ENCODE measurements at regions not wholly inside any gene's neighbourhood (a gene's known extent, or its start where the extent isn't known, plus 50 kb on each side); places are given as distances from the start of the nearest gene placed in this dataset.
A peak's percentile ranks its signal among the peaks of the same experiment; 100 is the strongest.
"Not testable (repeated sequence)": the region's sequence is repeated elsewhere in the genome, so short reads cannot be mapped to it uniquely, and the experiment has no call there.

DNA sequence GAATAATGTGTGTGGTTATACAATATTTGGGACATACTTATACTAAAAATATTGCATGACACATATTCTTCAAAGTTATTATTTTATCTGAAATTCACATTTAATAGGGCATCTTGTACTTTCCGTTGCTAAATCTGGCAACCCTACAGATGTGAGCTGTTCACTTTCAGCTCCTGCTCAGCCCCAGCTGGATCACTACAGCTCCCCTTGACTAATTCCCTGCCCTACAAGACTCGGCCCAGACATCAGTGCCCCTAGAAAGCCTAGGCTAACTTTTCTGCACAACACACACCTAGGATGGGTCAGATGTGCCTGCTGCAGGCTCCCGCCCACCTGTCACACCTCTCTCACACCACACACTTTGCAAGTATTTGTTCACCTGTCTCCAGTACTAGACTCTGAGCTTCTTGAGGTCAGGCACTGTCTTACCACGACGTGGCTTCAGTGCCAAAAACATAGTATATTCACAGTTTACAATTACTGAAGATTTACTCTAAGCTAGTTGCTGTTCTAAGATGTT, 84.1 kb downstream of the PRR15 start:
- not testable (repeated sequence) for FAIRE-seq; DNase-seq (ENCODE audit: extremely low spot score, insufficient read length, low read depth)

DNA sequence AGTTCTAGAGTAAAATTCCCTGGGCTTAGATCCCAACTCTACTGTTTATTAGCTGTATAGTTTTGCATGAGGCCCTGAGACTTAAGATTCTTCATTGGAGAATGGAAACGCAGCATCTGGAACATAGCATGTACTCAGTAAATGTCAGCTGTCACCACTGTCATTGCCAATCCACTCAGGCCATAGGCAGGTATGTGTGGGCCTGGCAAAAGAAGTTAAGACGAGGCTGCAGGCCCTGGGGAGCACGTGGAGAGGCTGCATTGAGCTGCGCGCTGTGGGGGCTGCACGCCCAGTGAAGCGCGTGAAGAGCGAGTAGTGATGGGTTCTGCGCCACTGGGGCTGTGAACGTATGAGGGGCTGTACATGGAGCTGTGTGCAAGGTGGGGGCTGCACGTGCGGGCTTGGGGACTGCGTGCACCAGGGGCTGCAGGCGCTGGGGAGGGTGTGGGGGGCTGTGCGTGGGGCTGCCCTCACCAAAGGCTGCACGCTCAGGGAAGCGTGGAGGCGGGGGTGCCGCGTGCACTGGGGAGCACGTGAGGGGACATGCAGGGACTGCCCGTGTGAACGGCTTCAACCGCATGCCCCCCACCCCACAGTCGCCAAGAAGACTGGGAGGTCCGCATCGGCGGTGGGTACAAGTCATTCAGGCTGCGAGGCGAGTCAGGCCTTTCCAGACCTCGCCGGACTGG, 85.5 kb downstream of the PRR15 start:
- DNase-seq (ENCODE audit: extremely low spot score, insufficient read length, low read depth) (no peak), FAIRE-seq (no peak)

DNA sequence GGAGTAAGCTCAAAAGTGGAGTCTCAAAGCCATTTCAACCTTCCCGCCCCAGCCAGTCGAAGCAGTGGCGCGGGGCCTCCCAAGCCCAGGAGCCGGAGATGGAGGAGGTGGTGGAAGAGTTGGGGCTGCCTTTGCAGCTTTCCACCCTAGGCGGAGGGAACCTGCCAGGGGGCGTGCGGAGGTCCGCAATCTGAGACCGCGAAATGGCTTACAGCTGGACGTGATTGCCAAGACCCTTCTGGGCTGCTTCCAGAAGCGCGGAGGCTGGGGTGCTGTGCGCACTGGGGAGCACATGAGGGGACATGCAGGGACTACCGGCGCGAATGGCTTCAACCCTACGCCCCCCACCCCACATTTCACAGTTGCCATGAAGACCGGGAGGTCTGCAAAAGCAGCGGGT, 86.2 kb downstream of the PRR15 start:
- DNase-seq (ENCODE audit: extremely low spot score, insufficient read length, low read depth), result no peak
- FAIRE-seq, result no peak

DNA sequence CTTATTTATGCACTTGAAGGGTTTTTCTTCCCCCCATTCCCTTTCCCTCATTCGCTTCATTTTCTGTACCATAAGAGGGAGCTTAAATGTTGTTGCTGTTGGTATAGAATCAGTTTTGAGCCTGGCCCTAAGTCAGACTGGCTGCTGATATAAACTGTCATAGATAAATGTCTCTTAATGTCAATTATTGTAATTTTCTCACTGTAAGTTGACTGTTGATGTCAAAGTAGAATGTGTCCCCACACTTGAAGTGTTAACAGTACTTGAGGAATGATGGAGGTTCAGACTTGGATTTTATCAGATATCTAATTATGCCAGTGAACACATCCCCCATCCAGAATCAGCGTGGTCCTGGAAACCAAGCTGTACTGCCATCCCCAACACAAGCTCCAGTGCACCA, 87.8 kb downstream of the PRR15 start:
- DNase-seq (ENCODE audit: extremely low spot score, insufficient read length, low read depth) (no peak), FAIRE-seq (no peak)

DNA sequence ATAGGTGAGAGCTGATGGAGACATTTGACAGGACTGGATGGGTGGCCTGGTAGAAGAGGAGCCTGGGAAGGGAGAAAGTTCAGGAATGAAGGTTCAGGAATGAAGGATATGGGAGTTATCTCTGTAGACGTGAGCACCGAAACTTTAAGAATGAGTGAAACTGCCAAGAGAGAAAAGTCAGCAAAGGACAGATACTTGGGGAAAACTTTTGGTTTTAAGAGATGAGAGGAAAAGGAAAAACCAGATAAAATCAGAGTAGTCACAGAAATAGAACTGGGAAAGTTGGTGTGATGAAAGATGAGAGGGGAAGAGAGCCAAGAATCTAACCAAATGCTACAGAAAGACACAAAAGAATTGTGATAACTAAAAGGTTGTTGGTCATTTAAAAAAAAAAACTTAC, 88.9 kb downstream of the PRR15 start:
- FAIRE-seq (no peak), DNase-seq (ENCODE audit: extremely low spot score, insufficient read length, low read depth) (no peak)

DNA sequence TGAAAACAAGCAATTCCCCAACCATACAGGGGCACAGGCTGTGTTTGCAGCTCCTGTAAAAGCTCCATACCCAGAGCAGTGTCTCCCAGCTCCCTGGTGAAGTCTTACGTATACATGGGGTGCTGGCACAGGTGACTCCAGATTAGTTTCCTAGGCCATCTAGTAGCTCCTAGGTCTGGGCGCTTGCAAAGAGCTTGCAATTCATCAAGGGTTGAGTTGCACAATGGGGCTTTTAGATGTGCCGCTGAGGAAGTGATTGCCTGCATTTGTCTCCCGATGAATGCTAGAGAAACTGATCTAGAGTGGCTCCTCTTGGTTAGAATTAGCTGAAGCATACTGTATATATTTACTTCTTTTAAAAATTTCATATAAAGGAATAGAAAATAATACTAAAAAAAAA, 90.7 kb downstream of the PRR15 start:
- not testable (repeated sequence) for DNase-seq (ENCODE audit: extremely low spot score, insufficient read length, low read depth); FAIRE-seq

DNA sequence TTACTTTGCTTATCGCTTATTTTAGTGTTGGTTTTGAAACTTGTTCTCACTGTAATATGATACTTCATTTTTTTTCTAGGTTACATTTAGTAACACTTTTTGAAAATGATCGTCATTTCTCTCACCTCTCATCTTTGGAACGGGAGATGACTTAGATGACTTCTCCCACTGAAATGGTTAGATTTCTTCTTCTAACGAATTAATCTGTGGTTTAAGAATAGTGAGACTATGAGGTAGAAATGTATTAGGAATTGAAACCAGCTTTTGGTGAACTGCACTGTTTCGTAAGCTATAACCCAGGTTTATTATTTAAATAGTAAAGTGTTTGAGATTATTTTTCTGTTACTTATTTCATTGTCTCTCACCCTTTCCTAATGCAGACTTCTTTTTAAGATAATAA, 93.7 kb downstream of the PRR15 start:
- DNase-seq (ENCODE audit: extremely low spot score, insufficient read length, low read depth) (no peak), FAIRE-seq (no peak)

DNA sequence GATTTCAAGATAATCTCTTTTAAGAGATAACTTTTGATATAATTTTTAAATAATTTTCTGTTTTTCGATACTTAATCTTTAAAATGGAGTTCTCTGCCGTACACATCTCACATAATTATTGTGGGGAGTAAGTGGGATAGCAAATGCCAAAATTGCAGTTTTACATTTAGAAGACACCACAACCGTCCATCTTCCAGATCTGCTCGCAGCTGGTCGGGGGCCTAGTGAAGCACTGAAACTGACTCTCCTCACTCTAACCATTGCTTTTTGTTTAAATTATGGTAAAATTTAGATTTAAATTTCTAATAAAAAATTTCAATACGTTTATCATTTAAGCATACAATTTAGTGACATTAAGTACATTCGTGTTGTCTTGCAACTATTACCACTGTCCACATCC, 94.2 kb downstream of the PRR15 start:
- FAIRE-seq (no peak), DNase-seq (ENCODE audit: extremely low spot score, insufficient read length, low read depth) (no peak)

DNA sequence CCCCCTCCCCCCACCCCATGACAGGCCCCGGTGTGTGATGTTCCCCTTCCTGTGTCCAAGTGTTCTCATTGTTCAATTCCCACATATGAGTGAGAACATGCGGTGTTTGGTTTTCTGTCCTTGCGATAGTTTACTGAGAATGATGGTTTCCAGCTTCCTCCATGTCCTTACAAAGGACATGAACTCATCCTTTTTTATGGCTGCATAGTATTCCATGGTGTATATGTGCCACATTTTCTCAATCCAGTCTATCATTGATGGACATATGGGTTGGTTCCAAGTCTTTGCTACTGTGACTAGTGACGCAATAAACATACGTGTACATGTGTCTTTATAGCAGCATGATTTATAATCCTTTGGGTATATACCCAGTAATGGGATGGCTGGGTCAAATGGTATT, 95.6 kb downstream of the PRR15 start:
- DNase-seq (ENCODE audit: extremely low spot score, insufficient read length, low read depth), result not testable (repeated sequence)

DNA sequence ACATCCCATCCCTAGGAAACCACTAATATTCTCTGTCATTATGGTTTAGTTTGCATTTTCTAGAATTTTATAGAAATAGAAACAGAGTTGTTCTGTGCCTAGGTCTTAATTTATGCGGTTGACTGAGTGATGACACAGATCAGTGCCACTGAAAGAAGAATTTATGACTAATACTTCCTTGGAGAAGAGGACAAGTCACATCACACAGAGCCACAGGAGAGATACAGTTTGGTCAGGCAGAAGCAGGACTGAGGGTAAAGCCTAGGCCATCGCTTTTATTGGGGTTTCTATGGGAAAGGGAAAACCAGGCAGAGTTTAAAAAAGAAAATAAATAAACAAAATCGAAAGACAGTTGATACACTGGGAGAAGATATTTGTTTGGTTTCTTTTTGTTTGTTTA, 99.3 kb downstream of the PRR15 start:
- DNase-seq (ENCODE audit: extremely low spot score, insufficient read length, low read depth); FAIRE-seq: not testable (repeated sequence)

More for the DNA sequence above, 95.6 kb downstream of the PRR15 start:
- not testable (repeated sequence) for FAIRE-seq

DNA sequence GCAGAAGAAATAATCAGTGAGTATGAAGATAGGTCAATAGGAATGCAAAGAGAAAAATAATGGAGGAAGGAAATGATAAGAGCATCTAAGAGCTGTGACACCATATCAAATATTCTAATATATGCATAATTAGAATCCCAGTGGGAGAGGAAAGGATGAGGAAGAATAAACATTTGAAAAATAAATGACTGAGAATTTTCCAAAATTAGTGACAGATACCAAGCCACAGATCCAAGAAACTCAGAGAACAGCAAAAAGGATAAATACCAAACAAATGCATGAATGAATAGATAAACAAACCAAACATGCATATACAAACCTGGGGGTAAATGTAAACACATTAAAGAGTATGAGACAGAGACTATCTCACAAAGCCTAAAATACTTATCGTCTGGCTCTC, 101.4 kb downstream of the PRR15 start:
- not testable (repeated sequence) for DNase-seq (ENCODE audit: extremely low spot score, insufficient read length, low read depth); FAIRE-seq

DNA sequence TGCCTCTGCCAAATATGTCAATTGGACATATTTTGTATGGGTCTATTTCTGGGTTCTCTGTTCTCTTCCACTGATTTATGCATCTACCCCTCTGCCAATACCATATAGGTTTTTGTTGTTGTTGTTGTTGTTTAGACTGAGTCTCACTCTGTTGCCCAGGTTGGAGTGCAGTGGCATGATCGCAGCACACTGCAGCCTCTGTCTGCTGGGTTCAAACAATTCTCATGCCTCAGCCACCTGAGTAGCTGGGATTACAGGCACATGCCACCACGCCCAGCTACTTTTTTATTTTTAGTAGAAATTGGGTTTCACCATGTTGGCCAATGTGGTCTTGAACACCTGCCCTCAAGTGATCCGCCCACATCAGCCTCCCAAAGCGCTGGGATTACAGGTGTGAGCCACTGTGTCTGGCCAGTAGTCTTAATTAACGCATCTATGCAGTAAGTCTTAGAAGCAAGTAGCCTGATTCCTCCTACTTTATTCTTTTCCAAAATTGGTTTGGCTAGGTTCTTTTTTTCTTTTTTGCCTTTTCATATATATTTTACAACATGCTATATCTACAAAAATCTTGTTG, 103.5 kb downstream of the PRR15 start:
- DNase-seq (ENCODE audit: extremely low spot score, insufficient read length, low read depth), result not testable (repeated sequence)

DNA sequence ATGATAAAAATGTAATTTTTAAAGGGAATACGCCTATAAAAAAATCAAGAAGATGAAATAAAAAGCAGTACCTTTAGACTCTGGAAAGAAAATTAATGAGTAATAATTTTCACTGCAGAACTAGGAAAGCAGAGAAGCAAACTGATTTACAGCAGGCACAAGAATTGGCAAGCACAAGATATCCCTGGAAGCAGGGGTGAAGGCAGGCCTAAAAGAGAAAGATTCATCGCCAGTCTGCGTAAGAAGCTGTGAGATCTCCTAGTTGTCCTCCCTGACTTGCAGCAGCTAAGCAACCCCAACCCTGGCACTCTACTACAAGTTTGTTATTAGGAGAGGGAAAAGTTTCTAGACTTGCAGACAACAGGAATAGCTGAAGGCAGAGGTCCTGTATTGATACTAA, 107.7 kb downstream of the PRR15 start:
- not testable (repeated sequence) for DNase-seq (ENCODE audit: extremely low spot score, insufficient read length, low read depth); FAIRE-seq

More for the DNA sequence above, 103.5 kb downstream of the PRR15 start:
- not testable (repeated sequence) for FAIRE-seq

DNA sequence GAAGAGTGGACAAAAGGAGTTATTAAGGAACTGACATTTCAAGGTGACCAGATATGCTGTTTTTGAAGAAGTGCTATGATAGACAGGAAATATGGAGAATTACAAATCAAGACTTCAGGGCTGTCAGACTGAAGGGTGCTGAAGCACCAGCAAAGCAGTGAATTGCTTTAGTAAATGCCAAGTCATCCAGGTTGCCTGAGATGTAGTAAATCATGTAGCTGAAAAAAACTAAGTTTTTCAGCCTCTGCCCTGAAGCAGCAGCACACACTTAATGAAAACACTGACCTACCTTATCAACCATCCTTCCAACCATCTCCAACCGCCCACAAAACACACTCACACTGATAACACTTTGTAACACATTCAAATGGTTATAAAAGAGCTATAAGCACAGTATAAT, 110.0 kb downstream of the PRR15 start:
- DNase-seq (ENCODE audit: extremely low spot score, insufficient read length, low read depth); FAIRE-seq: not testable (repeated sequence)

DNA sequence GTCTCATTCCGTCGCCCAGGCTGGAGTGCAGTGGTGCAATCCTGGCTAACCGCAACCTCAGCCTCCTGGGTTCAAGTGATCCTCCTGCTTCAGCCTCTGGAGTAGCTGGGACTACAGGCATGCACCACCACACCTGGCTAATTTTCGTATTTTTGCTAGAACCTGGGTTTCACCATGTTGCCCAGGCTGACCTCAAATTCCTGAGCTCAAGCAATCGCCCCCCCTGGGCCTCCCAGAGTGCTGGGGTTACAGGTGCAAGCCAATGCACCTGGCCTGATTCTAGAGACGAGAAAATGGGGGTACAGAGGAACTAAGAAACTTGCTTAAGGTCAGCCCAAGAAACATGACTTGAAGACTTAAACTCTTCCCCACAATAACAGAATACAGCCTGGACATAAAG, 111.0 kb downstream of the PRR15 start:
- FAIRE-seq; DNase-seq (ENCODE audit: extremely low spot score, insufficient read length, low read depth): not testable (repeated sequence)

DNA sequence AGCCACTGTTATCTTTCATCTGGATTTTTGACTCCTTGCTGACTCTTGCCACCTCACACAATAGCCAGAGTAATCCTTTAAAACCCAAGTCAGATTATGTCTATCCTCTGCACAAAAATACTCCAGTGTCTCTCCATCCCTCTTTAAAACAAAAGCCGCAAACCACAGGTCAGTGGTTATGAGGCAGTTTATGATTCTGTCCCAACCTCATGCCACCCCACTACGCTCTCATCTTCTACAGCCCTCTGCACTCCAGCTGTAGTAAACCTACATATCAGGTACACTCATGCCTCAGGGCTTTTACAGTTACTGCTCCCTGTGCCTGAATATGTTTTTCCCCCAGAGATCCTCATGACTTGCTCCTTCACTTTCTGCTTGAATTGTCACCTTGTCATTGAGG, 113.6 kb downstream of the PRR15 start:
- not testable (repeated sequence) for FAIRE-seq; DNase-seq (ENCODE audit: extremely low spot score, insufficient read length, low read depth)

DNA sequence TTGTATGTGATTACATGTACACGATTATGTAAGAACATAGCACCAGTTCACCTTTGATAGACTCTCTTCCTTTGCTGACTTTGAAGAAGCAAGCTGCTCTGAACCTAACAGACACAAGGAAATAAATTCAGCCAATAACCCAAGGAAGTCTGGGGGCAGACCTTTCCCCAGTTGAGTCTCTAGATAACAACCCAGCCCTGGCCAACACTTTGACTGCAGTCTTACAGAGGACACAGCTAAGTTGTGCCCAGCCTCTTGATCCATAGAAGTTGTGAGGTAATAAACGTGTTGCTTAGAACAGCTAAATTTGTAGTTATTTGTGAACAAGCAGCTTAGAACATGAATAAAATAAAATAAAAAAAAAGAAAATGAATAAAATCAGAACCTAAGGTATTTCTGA, 116.3 kb downstream of the PRR15 start:
- not testable (repeated sequence) for FAIRE-seq; DNase-seq (ENCODE audit: extremely low spot score, insufficient read length, low read depth)

DNA sequence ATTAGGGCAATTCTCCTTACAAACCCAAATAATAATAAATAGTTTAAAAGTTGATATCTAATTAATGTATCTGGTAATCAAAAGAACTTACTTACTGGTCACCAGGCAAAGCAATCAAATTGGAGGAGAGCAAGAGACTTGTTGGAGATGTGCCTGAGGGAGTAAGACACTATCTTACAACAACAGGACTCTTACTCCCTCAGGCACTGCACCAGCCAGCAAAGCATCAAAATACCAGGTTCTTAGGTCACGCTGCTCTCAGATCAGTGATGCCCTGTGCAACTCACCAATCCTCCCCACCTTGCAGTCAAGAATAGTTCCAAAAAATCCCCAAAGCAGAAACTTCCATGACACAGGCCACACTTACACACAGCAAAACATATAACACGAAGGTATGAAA, 117.0 kb downstream of the PRR15 start:
- not testable (repeated sequence) for DNase-seq (ENCODE audit: extremely low spot score, insufficient read length, low read depth); FAIRE-seq

DNA sequence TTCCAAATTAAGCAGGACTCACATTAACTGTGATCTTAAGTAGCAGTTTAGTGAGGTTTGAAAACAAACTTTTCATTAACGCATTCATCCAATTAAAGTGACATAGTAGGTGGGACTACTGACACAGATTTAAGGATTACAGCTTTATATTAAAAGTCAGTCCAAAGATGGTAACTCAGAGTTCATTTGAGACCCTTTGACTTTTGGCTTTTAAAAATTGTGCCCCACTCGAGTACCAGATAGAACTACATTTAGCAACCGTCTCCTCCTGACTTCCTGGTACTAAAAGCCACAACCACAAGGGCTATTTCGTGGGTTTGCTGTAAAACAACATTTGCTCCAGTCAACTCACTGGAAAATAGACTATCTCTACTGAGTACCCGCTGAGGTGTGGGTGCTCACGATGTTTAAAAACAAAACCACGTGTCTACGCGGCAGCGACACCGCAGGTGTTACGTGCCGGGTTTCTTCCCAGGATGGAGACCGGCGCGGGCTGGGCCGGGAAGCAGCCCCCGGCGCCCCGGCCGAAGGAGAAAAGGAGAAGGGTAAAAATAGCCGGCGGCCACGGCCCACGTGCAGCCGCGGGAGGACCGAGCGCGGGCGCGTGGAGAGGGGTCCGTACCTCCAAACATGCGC, 120.6 kb downstream of the PRR15 start:
- DNase-seq (ENCODE audit: extremely low spot score, insufficient read length, low read depth), result not testable (repeated sequence)
- peak; percentile 60 for FAIRE-seq

DNA sequence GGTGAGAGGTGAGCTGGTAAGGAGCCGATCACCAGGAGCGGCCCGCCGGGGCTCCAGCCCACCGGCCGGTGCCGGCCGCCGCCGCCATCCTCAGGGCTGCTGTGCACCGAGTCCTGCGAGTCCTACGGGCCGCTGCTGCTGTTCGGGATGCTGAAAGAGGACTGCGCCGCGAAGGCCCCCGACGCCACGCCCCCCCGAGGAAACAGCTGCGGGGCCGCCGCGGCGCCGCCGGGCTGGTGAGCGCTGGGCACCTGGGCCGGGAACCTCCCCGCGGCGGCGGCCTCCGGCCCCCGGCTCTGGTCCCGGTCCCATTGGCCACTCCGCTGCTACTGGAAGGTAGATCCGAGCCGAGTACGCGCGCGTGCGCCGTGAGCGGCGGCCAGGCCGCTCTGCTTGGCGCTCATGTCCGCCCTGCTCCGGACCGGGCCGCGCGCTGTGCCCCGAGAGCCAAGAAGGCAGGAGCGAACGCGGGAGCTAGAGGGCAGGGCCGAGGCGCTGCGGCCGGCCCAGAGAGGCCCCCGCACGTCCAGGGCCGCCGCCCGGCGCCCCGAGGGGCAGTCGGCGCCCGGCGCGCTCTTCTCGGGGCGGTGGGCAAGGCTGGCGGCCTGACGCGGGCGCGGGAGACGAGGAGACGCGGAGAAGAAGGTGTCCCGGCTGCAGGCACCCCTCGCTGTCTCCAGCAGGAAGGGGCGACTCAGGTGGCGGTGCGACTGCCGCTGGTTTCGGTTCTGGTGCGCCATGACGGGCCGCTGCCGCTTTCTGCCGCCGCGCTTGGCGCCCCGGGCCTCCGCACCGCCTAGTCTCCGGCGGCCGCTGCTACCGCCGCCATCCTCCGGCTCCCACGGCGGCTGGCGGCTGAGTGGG, 121.3 kb upstream of the WIPF3 start:
- FAIRE-seq (no peak), DNase-seq (ENCODE audit: extremely low spot score, insufficient read length, low read depth) (no peak)
